ENCODE measurements at regions not wholly inside any gene's neighbourhood (a gene's known extent, or its start where the extent isn't known, plus 50 kb on each side); places are given as distances from the start of the nearest gene placed in this dataset.
A peak's percentile ranks its signal among the peaks of the same experiment; 100 is the strongest.

DNA sequence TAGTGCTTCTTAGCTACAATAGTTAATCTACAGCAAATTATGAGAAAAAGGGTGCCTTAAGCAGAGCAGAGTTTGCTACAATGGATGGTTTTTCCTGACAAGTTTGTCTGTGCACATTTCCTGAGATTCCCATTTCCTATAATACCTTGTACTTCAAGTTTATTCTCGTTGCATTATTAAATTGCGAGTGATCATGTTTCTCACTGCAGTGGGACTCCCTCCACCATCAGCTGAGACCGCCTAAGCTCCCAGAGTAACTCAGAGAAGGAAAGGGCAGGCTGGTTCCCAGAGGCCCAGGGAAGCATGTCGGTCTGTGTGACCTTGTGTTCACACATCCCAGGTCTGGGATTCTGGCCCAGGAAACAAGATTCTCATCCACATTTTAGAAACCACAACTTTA is 162.1 kb downstream of the ARL4C start:
- DNase-seq: no peak

GRCh38 chr2:234334151-234334550 is 162.7 kb downstream of the ARL4C start:
- DNase-seq: no peak

DNA sequence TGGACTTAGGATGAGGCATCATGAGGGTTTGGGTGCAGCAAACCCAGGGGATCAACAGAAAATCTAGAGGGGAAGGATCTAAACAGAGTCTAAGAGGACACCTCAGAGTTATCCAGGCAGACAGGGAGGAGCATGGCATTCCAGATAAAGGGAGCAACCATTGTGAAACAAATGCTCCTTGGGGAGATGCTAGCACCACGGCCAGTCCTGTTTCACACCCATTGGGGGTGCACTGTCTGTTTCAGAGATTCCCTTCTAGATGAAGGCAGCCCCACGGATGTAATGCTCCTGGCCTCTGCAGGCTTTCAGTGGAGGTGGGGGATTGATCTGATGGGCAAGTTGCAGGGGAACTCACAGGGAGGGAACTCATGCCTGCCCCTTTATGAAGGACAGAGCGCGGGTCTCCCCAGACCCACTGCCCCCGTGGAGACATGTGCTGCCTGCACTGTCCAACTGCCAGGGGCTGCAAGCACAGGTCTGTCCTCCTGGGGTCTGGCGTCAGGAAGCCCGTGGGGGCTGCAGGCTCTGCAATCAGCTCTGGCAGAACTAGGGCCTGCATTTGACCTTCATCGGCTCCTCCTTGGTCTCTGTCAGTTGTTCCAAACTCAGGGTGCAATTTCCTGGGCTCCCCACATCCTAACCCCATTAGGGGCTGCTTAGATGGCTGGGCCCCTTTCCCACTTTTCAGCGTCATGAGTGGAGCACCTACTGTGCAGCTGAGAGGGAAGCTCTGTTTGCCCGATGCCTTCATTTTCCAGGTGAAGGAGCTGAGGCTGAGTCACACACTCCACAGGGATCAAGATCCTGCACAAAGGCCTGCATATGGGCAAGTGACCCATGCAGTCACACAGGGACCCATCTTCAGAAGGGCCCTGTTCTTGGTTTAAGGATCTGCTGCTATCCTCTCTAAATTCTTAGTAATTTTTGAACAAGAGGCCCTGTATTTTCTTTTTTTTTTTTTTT is 163.4 kb downstream of the ARL4C start:
- no peak for DNase-seq

- no peak for DNase-seq
Measured at GRCh38 chr2:234331966-234332365, 164.9 kb downstream of the ARL4C start.

- no peak for DNase-seq
Measured at GRCh38 chr2:234331566-234331965, 165.3 kb downstream of the ARL4C start.

- no peak for DNase-seq
Measured at GRCh38 chr2:234330902-234331301, 166.0 kb downstream of the ARL4C start.

GRCh38 chr2:234329202-234329960 is 167.5 kb downstream of the ARL4C start:
- no peak for DNase-seq

DNA sequence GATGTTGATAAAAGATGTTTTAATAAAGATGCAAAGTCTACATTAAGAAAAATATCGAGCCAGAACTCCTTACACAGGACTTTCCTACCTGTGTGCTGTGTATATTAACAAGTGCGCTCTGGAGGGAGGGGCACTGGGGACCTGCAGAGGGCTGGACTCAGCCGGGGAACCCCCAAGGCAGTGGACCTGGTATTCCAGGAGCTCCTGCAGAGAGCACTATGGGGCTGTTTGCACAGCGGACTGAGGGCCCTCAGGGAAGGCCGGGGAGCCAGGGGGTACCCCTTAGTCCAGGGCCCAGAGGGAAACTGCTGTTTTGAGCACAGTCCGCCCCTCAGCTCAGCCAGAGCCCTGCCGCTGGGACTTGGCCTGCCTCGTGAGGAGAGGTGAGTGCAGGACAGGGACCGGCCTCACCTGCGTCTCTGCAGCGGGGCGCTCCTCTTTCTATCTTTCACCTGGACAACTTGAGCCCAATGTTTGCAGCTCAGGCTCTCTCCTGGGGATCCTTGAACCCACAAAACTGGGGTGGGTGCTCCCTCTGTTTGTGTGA is 168.4 kb downstream of the ARL4C start:
- no peak for DNase-seq

DNA sequence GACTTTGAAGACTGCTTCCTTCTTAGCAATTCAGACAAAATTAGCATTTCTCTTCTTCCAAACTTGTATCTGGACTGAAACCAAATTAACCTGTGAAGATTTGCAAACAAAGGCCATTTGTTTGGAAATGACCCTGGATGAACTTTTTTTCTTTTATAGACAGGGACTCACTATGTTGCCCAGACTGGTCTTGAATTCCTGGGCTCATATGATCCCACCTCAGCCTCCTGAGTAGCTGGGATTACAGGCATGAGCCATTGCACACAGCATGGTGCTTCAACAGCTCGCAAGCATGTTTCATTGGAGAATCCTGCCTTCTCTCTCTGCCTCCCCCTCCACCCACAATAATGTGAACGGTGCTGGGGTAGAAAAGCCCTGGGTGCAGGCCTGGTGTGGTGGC is 170.2 kb downstream of the ARL4C start:
- DNase-seq: no peak

GRCh38 chr2:234324116-234324515 is 172.8 kb downstream of the ARL4C start:
- DNase-seq: no peak

- no peak for DNase-seq
Measured at GRCh38 chr2:234322766-234323465, 174.0 kb downstream of the ARL4C start.

- no peak for DNase-seq
Measured at GRCh38 chr2:234320066-234320465, 176.8 kb downstream of the ARL4C start.

GRCh38 chr2:234318361-234318760 is 178.5 kb downstream of the ARL4C start:
- DNase-seq: no peak

DNA sequence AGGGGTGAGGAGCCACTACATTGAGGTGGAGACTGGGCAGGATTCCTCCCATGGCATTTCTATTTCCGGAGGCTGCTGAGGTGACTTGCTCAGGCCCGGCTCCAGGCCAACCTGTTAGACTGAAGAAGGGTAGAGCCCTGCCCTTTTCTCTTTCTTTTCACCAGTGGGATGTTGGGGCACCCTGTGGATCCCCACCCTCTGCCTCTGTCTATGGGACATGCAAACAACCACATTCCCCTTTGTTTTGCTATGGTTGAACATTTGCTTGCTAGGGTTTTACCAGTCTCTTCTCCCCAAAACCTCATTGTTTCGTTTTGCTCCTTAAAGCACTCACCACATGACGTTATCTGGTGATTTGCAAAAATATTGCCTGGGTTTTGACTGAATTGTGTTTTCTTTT is 183.3 kb downstream of the ARL4C start:
- no peak for DNase-seq

DNA sequence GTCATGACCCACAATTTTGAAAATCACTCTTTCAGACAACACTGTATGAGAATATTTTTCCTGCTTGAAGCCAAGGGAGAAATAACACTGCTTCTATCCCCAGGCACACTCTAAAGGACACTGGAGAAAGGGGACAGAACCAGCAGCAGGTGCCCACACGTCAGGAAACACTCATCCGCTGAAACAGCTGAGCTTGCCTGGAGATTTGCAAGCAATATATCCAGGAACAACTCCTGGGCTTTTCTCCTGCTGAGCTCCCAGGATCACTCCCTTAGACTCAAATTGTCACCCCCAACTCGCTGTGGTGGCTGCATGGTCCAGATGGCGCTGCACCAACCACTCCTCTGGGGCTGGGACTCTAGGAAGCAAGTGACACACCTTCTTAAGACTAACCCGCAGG is 186.7 kb downstream of the ARL4C start:
- DNase-seq: no peak

DNA sequence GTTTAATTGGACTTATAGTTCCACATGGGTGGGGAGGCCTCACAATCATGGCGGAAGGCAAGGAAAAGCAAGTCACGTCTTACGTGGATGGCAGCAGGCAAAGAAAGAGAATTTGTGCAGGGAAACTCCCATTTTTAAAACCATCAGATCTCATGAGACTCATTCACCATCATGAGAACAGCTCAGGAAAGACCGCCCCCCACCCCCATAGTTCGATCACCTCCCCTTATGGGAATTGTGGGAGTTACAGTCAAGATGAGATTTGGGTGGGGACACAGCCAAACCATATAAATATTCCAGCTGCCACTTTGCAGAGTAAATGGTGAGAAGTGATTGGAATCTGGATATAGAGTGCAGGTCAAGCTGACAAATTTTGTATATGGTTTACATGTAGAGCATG is 187.4 kb downstream of the ARL4C start:
- no peak for DNase-seq

- peak; percentile 91 for DNase-seq
Measured at GRCh38 chr2:234308813-234309195, 188.1 kb downstream of the ARL4C start.

DNA sequence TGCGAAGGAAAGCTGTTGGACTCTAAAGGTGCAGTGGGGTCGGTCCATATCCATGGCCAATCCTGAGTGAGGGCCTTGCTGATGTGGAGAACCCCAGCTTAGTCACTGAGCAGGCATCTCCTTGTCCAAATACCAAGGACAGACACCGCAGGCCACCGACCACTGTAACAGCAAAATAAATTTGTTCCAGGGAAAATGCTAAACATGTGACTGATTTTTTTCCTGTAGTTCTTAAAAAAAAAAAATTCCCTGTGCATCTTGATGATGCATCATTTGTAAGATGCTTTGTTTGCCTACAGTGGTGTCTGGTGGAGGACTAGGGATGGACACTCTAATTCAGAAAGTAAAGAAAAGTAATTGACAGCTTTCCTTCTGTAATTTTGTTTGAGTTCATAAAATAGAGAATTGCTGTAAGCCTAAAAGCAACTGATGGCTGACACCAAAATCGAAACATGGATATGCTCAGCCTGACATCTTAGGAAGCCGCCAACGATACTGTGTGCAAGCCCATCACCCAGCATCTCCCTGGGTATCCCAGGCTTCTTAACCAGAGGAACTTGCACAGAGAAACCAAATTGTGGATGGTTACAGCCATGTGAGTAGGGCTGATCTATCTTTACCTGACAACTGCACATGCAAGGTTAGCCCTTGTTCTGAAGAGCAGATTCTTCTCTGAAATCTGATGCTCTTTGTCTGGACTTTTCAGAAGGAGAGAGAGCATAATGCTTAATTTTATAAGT is 188.6 kb downstream of the ARL4C start:
- DNase-seq: no peak

DNA sequence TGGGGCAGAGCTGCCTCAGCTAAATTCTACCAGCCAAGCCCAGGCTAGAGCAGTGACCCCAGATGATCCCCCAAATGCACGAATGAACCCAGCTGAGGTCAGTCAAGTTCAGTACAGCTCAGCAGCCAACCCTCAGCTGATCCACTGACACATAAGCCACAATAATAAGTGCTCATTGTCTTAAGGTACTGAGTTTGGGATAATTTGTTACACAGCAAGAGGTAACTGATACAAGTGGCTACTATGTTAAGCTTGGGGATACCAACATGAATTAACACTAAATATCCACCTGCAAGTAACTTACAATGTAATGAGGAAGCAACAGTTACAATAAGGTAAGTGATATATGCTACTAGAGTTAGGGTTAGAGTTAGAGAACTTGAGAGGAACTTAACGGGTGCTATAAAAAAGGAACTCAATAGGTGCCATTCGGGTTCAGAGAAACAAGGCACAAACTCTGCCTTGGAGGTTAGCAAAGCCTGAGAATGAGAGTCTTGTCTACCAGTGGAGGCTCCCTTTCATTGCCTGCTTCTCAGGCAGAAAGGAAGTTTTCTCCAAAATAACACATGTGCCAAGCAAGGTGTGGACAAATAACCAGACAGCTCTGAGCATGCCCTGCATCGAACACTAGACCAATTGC is 189.4 kb downstream of the ARL4C start:
- DNase-seq: no peak

DNA sequence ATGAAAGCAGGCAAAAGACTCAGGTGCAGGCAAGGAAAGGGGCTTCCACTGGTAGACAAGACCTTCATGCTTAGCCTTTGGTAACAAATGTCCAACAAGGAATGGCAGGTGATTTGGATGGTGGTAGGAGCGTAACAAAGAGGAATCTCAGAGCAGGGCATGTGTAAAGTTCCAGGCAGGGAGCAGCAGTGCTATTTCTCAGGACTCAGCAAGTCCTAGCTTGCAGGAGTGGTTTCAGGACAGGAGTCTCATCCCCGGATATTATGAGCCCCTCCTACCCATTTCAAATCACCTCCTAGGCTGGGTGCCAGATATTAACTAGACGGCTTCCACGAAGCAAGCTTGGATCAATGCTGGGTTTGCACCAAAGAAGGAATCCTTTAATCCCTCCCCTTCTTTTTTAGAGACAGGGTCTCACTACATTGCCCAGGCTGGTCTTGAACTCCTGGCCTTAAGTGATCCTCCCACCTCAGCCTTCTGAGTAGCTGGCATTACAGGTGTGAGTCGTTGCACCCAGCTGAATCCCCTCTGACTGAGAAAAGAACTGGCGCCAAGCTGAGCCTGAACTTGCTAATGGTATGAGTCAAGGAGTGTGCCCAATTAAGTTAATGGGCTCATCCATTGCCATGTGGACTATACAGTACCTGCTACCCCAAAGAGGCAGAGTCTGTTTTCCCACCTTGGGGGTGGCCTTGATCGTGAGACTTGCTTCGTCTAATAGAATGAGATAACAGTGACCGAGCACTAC is 190.3 kb downstream of the ARL4C start:
- no peak for DNase-seq

- DNase-seq: no peak
Measured at GRCh38 chr2:234305846-234306245, 191.0 kb downstream of the ARL4C start.

All from activated CD4-positive, alpha-beta T cell treated with anti-CD3 and anti-CD28 coated beads, Interleukin-2, amount 50 U/mL, for 16 hours (primary cell).